ENCODE measurements at regions not wholly inside any gene's neighbourhood (a gene's known extent, or its start where the extent isn't known, plus 50 kb on each side); places are given as distances from the start of the nearest gene placed in this dataset.
"Not testable (repeated sequence)": the region's sequence is repeated elsewhere in the genome, so short reads cannot be mapped to it uniquely, and the experiment has no call there.

GRCh38 chr5:13045897-13046551 lies 898.5 kb downstream of the DNAH5 start:
- no peak for DNase-seq (ENCODE audit: low spot score)

- DNase-seq (ENCODE audit: low spot score), result no peak
These were observed 910.4 kb downstream of the DNAH5 start for GRCh38 chr5:13034061-13034460.

GRCh38 chr5:13029211-13029610 lies 915.3 kb downstream of the DNAH5 start:
- no peak for DNase-seq (ENCODE audit: low spot score)

GRCh38 chr5:13027874-13028273 lies 916.6 kb downstream of the DNAH5 start:
- DNase-seq (ENCODE audit: low spot score), result no peak

- DNase-seq (ENCODE audit: low spot score), result no peak
These were observed 924.8 kb downstream of the DNAH5 start for GRCh38 chr5:13019729-13020128.

GRCh38 chr5:13003457-13003856 lies 941.0 kb downstream of the DNAH5 start:
- DNase-seq (ENCODE audit: low spot score), result no peak

GRCh38 chr5:12999667-13000066 lies 944.8 kb downstream of the DNAH5 start:
- no peak for DNase-seq (ENCODE audit: low spot score)

GRCh38 chr5:12985142-12985541 lies 959.3 kb downstream of the DNAH5 start:
- DNase-seq (ENCODE audit: low spot score), result no peak

- DNase-seq (ENCODE audit: low spot score), result no peak
These were observed 969.6 kb downstream of the DNAH5 start for GRCh38 chr5:12974856-12975255.

GRCh38 chr5:12965804-12966203 lies 978.7 kb downstream of the DNAH5 start:
- no peak for DNase-seq (ENCODE audit: low spot score)

GRCh38 chr5:12959713-12960112 lies 984.8 kb downstream of the DNAH5 start:
- no peak for DNase-seq (ENCODE audit: low spot score)

- no peak for DNase-seq (ENCODE audit: low spot score)
These were observed 992.1 kb downstream of the DNAH5 start for GRCh38 chr5:12952409-12952808.

- DNase-seq (ENCODE audit: low spot score), result no peak
These were observed 992.6 kb downstream of the DNAH5 start for GRCh38 chr5:12951846-12952245.

- DNase-seq (ENCODE audit: low spot score), result no peak
These were observed 997.1 kb downstream of the DNAH5 start for GRCh38 chr5:12947379-12947778.

- not testable (repeated sequence) for DNase-seq (ENCODE audit: low spot score)
These were observed 999.0 kb downstream of the DNAH5 start for GRCh38 chr5:12945477-12945876.

GRCh38 chr5:12936221-12936620 lies 1008.3 kb downstream of the DNAH5 start:
- no peak for DNase-seq (ENCODE audit: low spot score)

- no peak for DNase-seq (ENCODE audit: low spot score)
These were observed 1009.8 kb downstream of the DNAH5 start for GRCh38 chr5:12934722-12935121.

- DNase-seq (ENCODE audit: low spot score), result no peak
These were observed 1016.3 kb upstream of the CTNND2 start for GRCh38 chr5:12920527-12920926.

GRCh38 chr5:12911156-12911555 lies 1006.9 kb upstream of the CTNND2 start:
- DNase-seq (ENCODE audit: low spot score), result no peak

GRCh38 chr5:12910641-12911040 lies 1006.4 kb upstream of the CTNND2 start:
- no peak for DNase-seq (ENCODE audit: low spot score)

- no peak for DNase-seq (ENCODE audit: low spot score)
These were observed 998.4 kb upstream of the CTNND2 start for GRCh38 chr5:12902611-12903010.

- DNase-seq (ENCODE audit: low spot score), result no peak
These were observed 997.5 kb upstream of the CTNND2 start for GRCh38 chr5:12901696-12902095.

GRCh38 chr5:12896086-12896485 lies 991.8 kb upstream of the CTNND2 start:
- no peak for DNase-seq (ENCODE audit: low spot score)

- no peak for DNase-seq (ENCODE audit: low spot score)
These were observed 980.8 kb upstream of the CTNND2 start for GRCh38 chr5:12885018-12885417.

- DNase-seq (ENCODE audit: low spot score), result no peak
These were observed 979.1 kb upstream of the CTNND2 start for GRCh38 chr5:12883395-12883794.

Data from HuH-7 (cell line).